Subcutaneous abdominal adipose tissue (tissue), 5 donors: ENCODE measurements at regions not wholly inside any gene's neighbourhood (a gene's known extent, or its start where the extent isn't known, plus 50 kb on each side); places are given as distances from the start of the nearest gene placed in this dataset.
"Not testable (repeated sequence)": the region's sequence is repeated elsewhere in the genome, so short reads cannot be mapped to it uniquely, and the experiment has no call there.

Experiments used
- H3K27ac ChIP-seq: one replicate; pipeline ENCODE4 v1.7.0; 2013; ENCODE audit warnings: low read depth, mild to moderate bottlenecking, inconsistent platforms, low read length, moderate library complexity
- H3K27me3 ChIP-seq, 5 donors: one replicate each; pipeline ENCODE4 v1.7.0; 2013; ENCODE audit warnings: low read length in 5 of 5, inconsistent platforms in 1 of 5; ENCODE audit not compliant: control insufficient read depth in 5 of 5, insufficient read depth in 4 of 5
- H3K36me3 ChIP-seq, 5 donors: one replicate each; pipeline ENCODE4 v1.7.0; 2013; ENCODE audit warnings: low read length in 5 of 5; ENCODE audit not compliant: control insufficient read depth in 5 of 5, insufficient read depth in 5 of 5
- H3K4me1 ChIP-seq, 5 donors: one replicate each; pipeline ENCODE4 v1.7.0; 2013; ENCODE audit warnings: low read length in 5 of 5, mild to moderate bottlenecking in 3 of 5, moderate library complexity in 1 of 5; ENCODE audit not compliant: control insufficient read depth in 5 of 5, insufficient read depth in 5 of 5
- H3K4me3 ChIP-seq, 5 donors: one replicate each; pipeline ENCODE4 v1.7.0; 2013; ENCODE audit warnings: low read length in 5 of 5, low read depth in 1 of 5
- H3K9ac ChIP-seq, 5 donors: one replicate each; pipeline ENCODE4 v1.7.0; 2013; ENCODE audit warnings: low read length in 5 of 5, mild to moderate bottlenecking in 4 of 5, moderate library complexity in 3 of 5
- H3K9me3 ChIP-seq, 5 donors: one replicate each; pipeline ENCODE4 v1.7.0; 2013; ENCODE audit warnings: low read length in 5 of 5; ENCODE audit not compliant: control insufficient read depth in 5 of 5
- donor health status: healthy.
- donor health status: healthy.
- donor health status: healthy.
- donor health status: healthy.
- donor health status: healthy.

- no peak overlapping the region for H3K9ac ChIP-seq
- H3K36me3 ChIP-seq: peaks cover 0 to 2% (median 0%) of the 10 kb centered on the region in 5 donors
- H3K27ac ChIP-seq: no peak overlapping the region
- H3K9me3 ChIP-seq: no peaks in the 10 kb centered on the region
- no peak overlapping the region for H3K4me3 ChIP-seq
- H3K27me3 ChIP-seq: no peaks in the 10 kb centered on the region
- H3K4me1 ChIP-seq: no peaks in the 10 kb centered on the region
Measured at GRCh38 chr7:91373111-91373800, 109.0 kb downstream of the FZD1 start.

- Histone ChIP-seq H3K9me3 (no peaks in the 10 kb centered on the region), H3K36me3 (peaks cover 0 to 2% (median 0%) of the 10 kb centered on the region in 5 donors), H3K4me3 (no peak overlapping the region)
Measured at GRCh38 chr7:91374321-91374989, 110.2 kb downstream of the FZD1 start.

GRCh38 chr7:91375378-91375777 is 111.1 kb downstream of the FZD1 start:
- Histone ChIP-seq H3K27me3 (no peaks in the 10 kb centered on the region), H3K27ac (no peak overlapping the region), H3K9ac (no peak overlapping the region), H3K4me3 (no peak overlapping the region), H3K36me3 (peaks cover 0 to 2% (median 0%) of the 10 kb centered on the region in 5 donors), H3K9me3 (no peaks in the 10 kb centered on the region), H3K4me1 (no peaks in the 10 kb centered on the region)

More at GRCh38 chr7:91374321-91374989, 110.2 kb downstream of the FZD1 start:
- Histone ChIP-seq H3K9ac (no peak overlapping the region), H3K27me3 (no peaks in the 10 kb centered on the region), H3K27ac (no peak overlapping the region), H3K4me1 (no peaks in the 10 kb centered on the region)

- Histone ChIP-seq H3K27ac (no peak overlapping the region), H3K9me3 (no peaks in the 10 kb centered on the region), H3K4me3 (no peak overlapping the region), H3K9ac (no peak overlapping the region), H3K27me3 (no peaks in the 10 kb centered on the region), H3K36me3 (peaks cover 0 to 2% (median 0%) of the 10 kb centered on the region in 5 donors), H3K4me1 (no peaks in the 10 kb centered on the region)
Measured at GRCh38 chr7:91378131-91378530, 113.9 kb downstream of the FZD1 start.

- no peak overlapping the region for H3K9ac ChIP-seq
- H3K27ac ChIP-seq: no peak overlapping the region
- H3K4me3 ChIP-seq: no peak overlapping the region
- H3K4me1 ChIP-seq: no peaks in the 10 kb centered on the region
- peaks cover 0 to 2% (median 0%) of the 10 kb centered on the region in 5 donors for H3K36me3 ChIP-seq
- H3K27me3 ChIP-seq: no peaks in the 10 kb centered on the region
- H3K9me3 ChIP-seq: peaks cover 0 to 2% (median 0%) of the 10 kb centered on the region in 5 donors
Measured at GRCh38 chr7:91379236-91379635, 115.0 kb downstream of the FZD1 start.

GRCh38 chr7:91379991-91380390 is 115.8 kb downstream of the FZD1 start:
- Histone ChIP-seq H3K4me3 (no peak overlapping the region), H3K27ac (no peak overlapping the region), H3K36me3 (no peaks in the 10 kb centered on the region), H3K27me3 (no peaks in the 10 kb centered on the region), H3K9ac (no peak overlapping the region), H3K9me3 (peaks cover 0 to 2% (median 0%) of the 10 kb centered on the region in 5 donors), H3K4me1 (no peaks in the 10 kb centered on the region)

- Histone ChIP-seq H3K9me3 (peaks cover 0 to 9% (median 0%) of the 10 kb centered on the region in 5 donors), H3K4me3 (no peak overlapping the region), H3K9ac (no peak overlapping the region), H3K27me3 (no peaks in the 10 kb centered on the region), H3K4me1 (no peaks in the 10 kb centered on the region), H3K27ac (no peak overlapping the region), H3K36me3 (no peaks in the 10 kb centered on the region)
Measured at GRCh38 chr7:91383053-91383904, 119.0 kb downstream of the FZD1 start.

- H3K4me3 ChIP-seq: no peak overlapping the region
- H3K27me3 ChIP-seq: no peaks in the 10 kb centered on the region
- no peak overlapping the region for H3K27ac ChIP-seq
- H3K9ac ChIP-seq: no peak overlapping the region
- peaks cover 0 to 9% (median 0%) of the 10 kb centered on the region in 5 donors for H3K9me3 ChIP-seq
- no peaks in the 10 kb centered on the region for H3K4me1 ChIP-seq
- no peaks in the 10 kb centered on the region for H3K36me3 ChIP-seq
Measured at GRCh38 chr7:91383905-91384274, 119.7 kb downstream of the FZD1 start.

GRCh38 chr7:91394757-91395156 is 130.5 kb downstream of the FZD1 start:
- not testable (repeated sequence) for H3K27ac ChIP-seq, H3K9ac ChIP-seq, H3K4me1 ChIP-seq

GRCh38 chr7:91395313-91395712 is 131.1 kb downstream of the FZD1 start:
- not testable (repeated sequence) for H3K27ac ChIP-seq, H3K9ac ChIP-seq

More at GRCh38 chr7:91394757-91395156, 130.5 kb downstream of the FZD1 start:
- not testable (repeated sequence) for H3K4me3 ChIP-seq, H3K27me3 ChIP-seq, H3K9me3 ChIP-seq, H3K36me3 ChIP-seq

More at GRCh38 chr7:91395313-91395712, 131.1 kb downstream of the FZD1 start:
- not testable (repeated sequence) for H3K4me1 ChIP-seq, H3K4me3 ChIP-seq, H3K27me3 ChIP-seq, H3K9me3 ChIP-seq, H3K36me3 ChIP-seq
